ENCODE measurements at regions not wholly inside any gene's neighbourhood (a gene's known extent, or its start where the extent isn't known, plus 50 kb on each side); places are given as distances from the start of the nearest gene placed in this dataset.

- DNase-seq (ENCODE audit: low read depth, low spot score) = no peak
- H3K27me3 ChIP-seq (ENCODE audit: control insufficient read depth in 2 of 2, insufficient read depth in 2 of 2, low read length in 2 of 2) = peaks cover 0 to 2% of the 10 kb centered on the region in 2 experiments
- ChIA-PET CTCF (no interaction called here), POLR2A (no interaction called here)
- no TSS peak for BruUV-seq (replicated peaks)
- no peak overlapping the region for H3K4me3 ChIP-seq (replicated peaks in 1 of 3; ENCODE audit: insufficient read depth in 1 of 3, low read depth in 1 of 3, low read length in 3 of 3)
- H3K9me1 ChIP-seq (replicated peaks; ENCODE audit: control insufficient read depth, extremely low read depth, insufficient read depth, low read length) = no peaks in the 10 kb centered on the region
- TF ChIP-seq GATA2 (IDR thresholded peaks at IDR 0.05; ENCODE audit: insufficient read depth, insufficient read length, low read depth, low read length) (no peak), CTCF (IDR thresholded peaks at IDR 0.05; ENCODE audit: extremely low read depth in 1 of 2, insufficient read depth in 1 of 2, low read depth in 1 of 2, low read length in 2 of 2) (no peak), POLR2A (IDR thresholded peaks at IDR 0.05; ENCODE audit: low read depth, low read length) (no peak), MYC (IDR thresholded peaks at IDR 0.05; ENCODE audit: low read depth, low read length) (no peak), EZH2 (IDR thresholded peaks at IDR 0.05; ENCODE audit: borderline replicate concordance, low read depth, low read length, severe bottlenecking) (no peak), POLR2AphosphoS5 (IDR thresholded peaks at IDR 0.05; ENCODE audit: insufficient read depth, low read depth, low read length) (no peak), FOS (IDR thresholded peaks at IDR 0.05; ENCODE audit: borderline replicate concordance, insufficient read depth, low read length) (no peak), JUN (IDR thresholded peaks at IDR 0.05; ENCODE audit: borderline replicate concordance, insufficient read depth, insufficient read length, low read depth) (no peak)
- TF ChIP-seq, protein P1, sequence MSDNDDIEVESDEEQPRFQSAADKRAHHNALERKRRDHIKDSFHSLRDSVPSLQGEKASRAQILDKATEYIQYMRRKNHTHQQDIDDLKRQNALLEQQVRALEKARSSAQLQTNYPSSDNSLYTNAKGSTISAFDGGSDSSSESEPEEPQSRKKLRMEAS (IDR thresholded peaks at IDR 0.05; ENCODE audit: insufficient read depth, insufficient read length) = no peak
- no peaks in the 10 kb centered on the region for H3K4me1 ChIP-seq (ENCODE audit: control insufficient read depth, extremely low read depth, insufficient read depth, low read length)
- no peaks in the 10 kb centered on the region for H3K36me3 ChIP-seq (ENCODE audit: control insufficient read depth in 2 of 2, extremely low read depth in 1 of 2, insufficient read depth in 2 of 2, low read length in 2 of 2)
- intact Hi-C loops (cut with micrococcal nuclease) (no loop called here), dilution Hi-C loops (cut with MboI; ENCODE audit: extremely low pct_ligation_motif_present, low sequenced_read_pairs) (no loop called here)
- H3K4me2 ChIP-seq (ENCODE audit: insufficient read depth, low read length) = no peak overlapping the region
- no peak for FAIRE-seq
- H3K9me3 ChIP-seq (replicated peaks; ENCODE audit: control insufficient read depth, insufficient read depth, low read length) = no peaks in the 10 kb centered on the region
- H3K9ac ChIP-seq (replicated peaks; ENCODE audit: extremely low read depth, insufficient read depth, low read length) = no peak overlapping the region
- no peaks in the 10 kb centered on the region for H3K79me2 ChIP-seq (ENCODE audit: control insufficient read depth, insufficient read depth, low read length)
- no peak overlapping the region for H2AFZ ChIP-seq (ENCODE audit: low read depth, low read length)
- H3K27ac ChIP-seq (ENCODE audit: insufficient read depth, low read depth, low read length) = no peak overlapping the region
- no peaks in the 10 kb centered on the region for H4K20me1 ChIP-seq (replicated peaks; ENCODE audit: control insufficient read depth, extremely low read depth, insufficient read depth, low read length)
Measured at GRCh38 chr4:145351922-145352321, 129.7 kb upstream of the SMAD1 start.

All from endothelial cell of umbilical vein (primary cell).